PC-9 (cell line): ENCODE measurements at regions not wholly inside any gene's neighbourhood (a gene's known extent, or its start where the extent isn't known, plus 50 kb on each side); places are given as distances from the start of the nearest gene placed in this dataset.

Experiments used
- BruUV-seq: library from RNA; stranded (reverse); fragments of 400-500 nt; replicated peaks from 2 replicates; lab custom pipeline; 2021; lab: Mats Ljungman, UMichigan
- CTCF ChIA-PET: fragments of 300-600 bp; sonication (Branson Sonifier 250); formaldehyde crosslinking; loops from one replicate; lab custom pipeline; 2022; ENCODE audit warnings: antibody characterized with exemption; lab: Charles Lee
- POLR2A ChIA-PET: fragments of 300-600 bp; sonication (Branson Sonifier 250); formaldehyde crosslinking; loops from one replicate; lab custom pipeline; 2022; ENCODE audit warnings: antibody characterized with exemption; ENCODE audit not compliant: unreplicated experiment; lab: Charles Lee
- DNase-seq, 2 experiments: peaks; one replicate each; pipeline versions ENCODE4 v3.0.0 to v3.0.0-alpha.2; 2015 to 2022; ENCODE audit warnings: mixed read lengths in 1 of 2
- H2AFZ ChIP-seq: fragments of 200-600 bp; sonication (generic); 2 replicates; pipeline ENCODE4 v1.8.1; 2017; ENCODE audit warnings: antibody characterized with exemption
- H3F3A ChIP-seq: fragments of 200-600 bp; sonication (generic); 2 replicates; pipeline ENCODE4 v1.8.1; 2017; ENCODE audit warnings: antibody characterized with exemption, mild to moderate bottlenecking, low read depth; ENCODE audit not compliant: insufficient read depth
- H3K27ac ChIP-seq: fragments of 200-600 bp; sonication (generic); 2 replicates; pipeline ENCODE4 v1.6.1; 2016; ENCODE audit warnings: mixed run types
- H3K27me3 ChIP-seq: fragments of 200-600 bp; sonication (generic); 2 replicates; pipeline ENCODE4 v1.6.1; 2016; ENCODE audit warnings: low read depth, mixed run types; ENCODE audit not compliant: insufficient read depth
- H3K36me3 ChIP-seq: fragments of 200-600 bp; sonication (generic); 2 replicates; pipeline ENCODE4 v1.6.1; 2016; ENCODE audit warnings: low read depth, mixed run types
- H3K4me1 ChIP-seq: fragments of 200-600 bp; sonication (generic); replicated peaks from 2 replicates; pipeline ENCODE4 v1.6.1; 2016; ENCODE audit warnings: mixed run types; ENCODE audit not compliant: insufficient read depth
- H3K4me2 ChIP-seq: fragments of 200-600 bp; sonication (generic); 2 replicates; pipeline ENCODE4 v1.6.1; 2017; ENCODE audit warnings: mixed run types
- H3K4me3 ChIP-seq: fragments of 200-600 bp; sonication (generic); 2 replicates; pipeline ENCODE4 v1.6.1; 2016; ENCODE audit warnings: mixed run types
- H3K79me2 ChIP-seq: fragments of 200-600 bp; sonication (generic); 2 replicates; pipeline ENCODE4 v1.6.1; 2017; ENCODE audit warnings: low read depth, mixed run types
- H3K9me2 ChIP-seq: fragments of 200-600 bp; sonication (generic); 2 replicates; pipeline ENCODE4 v1.8.1; 2017; ENCODE audit warnings: mild to moderate bottlenecking; ENCODE audit not compliant: insufficient read depth
- H3K9me3 ChIP-seq: fragments of 200-600 bp; sonication (generic); 2 replicates; pipeline ENCODE4 v1.8.1; 2016; ENCODE audit warnings: low read depth; ENCODE audit not compliant: insufficient read depth
- H4K20me1 ChIP-seq: fragments of 200-600 bp; sonication (generic); 2 replicates; pipeline ENCODE4 v1.8.1; 2017; ENCODE audit not compliant: insufficient read depth
- CTCF ChIP-seq: fragments of 200-600 bp; sonication (generic); conservative IDR thresholded peaks from 2 replicates; pipeline ENCODE4 v1.6.1; 2017; ENCODE audit warnings: mixed run types, antibody characterized with exemption, mild to moderate bottlenecking, moderate library complexity
- EZH2 ChIP-seq: fragments of 200-600 bp; sonication (generic); IDR thresholded peaks from 2 replicates; pipeline ENCODE4 v1.8.0; 2017; ENCODE audit warnings: antibody characterized with exemption, low read depth
- intact Hi-C: fragments of 100-400 bp; cut with micrococcal nuclease; formaldehyde crosslinking; loops from one replicate; pipeline ENCODE4 v1.10.0; 2022; ENCODE audit not compliant: unreplicated experiment

- no TSS peak for BruUV-seq
- Histone ChIP-seq H4K20me1 (no peaks in the 10 kb centered on the region), H3K4me2 (no peak overlapping the region), H3K79me2 (no peaks in the 10 kb centered on the region), H3K27me3 (0 out of 2 replicates have a peak, but pooled peaks cover 11% of the 10 kb centered on the region), H3K27ac (no peak overlapping the region), H3F3A (no peaks in the 10 kb centered on the region), H2AFZ (no peak overlapping the region), H3K36me3 (no peaks in the 10 kb centered on the region), H3K9me2 (no peaks in the 10 kb centered on the region), H3K4me1 (no peaks in the 10 kb centered on the region), H3K4me3 (no peak overlapping the region), H3K9me3 (no peaks in the 10 kb centered on the region)
- CTCF ChIA-PET: no interaction called here
- POLR2A ChIA-PET: no interaction called here
- TF ChIP-seq EZH2 (no peak), CTCF (no peak)
- DNase-seq: no peak
- intact Hi-C loops: no loop called here
Observed at GRCh38 chr1:37156646-37157045, 122.3 kb upstream of the GRIK3 start.

DNA sequence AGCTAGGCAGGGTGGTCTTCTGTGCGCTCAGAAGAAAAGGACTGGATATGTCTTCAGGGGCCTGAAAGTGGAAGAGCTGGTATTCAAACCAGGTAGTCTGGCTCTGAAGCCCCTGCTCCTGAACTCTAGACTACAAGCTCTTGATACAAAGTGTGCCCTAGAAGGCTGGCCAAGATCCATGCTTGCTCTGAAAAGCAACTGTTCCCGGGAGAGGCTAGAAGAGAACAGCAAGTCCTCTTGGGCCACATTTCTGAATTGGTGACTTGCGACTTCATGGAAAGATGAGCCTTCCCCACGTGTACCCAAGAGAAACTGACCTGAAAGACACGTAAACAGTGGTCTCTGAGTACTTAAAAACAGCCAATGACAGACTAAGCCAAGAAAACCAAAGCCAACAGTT is 123.3 kb upstream of the GRIK3 start:
- Histone ChIP-seq H3K4me3 (no peak overlapping the region), H3K9me3 (no peaks in the 10 kb centered on the region), H3K27ac (no peak overlapping the region), H3K27me3 (0 out of 2 replicates have a peak, but pooled peaks cover 11% of the 10 kb centered on the region), H2AFZ (no peak overlapping the region), H3K4me2 (no peak overlapping the region), H3K79me2 (no peaks in the 10 kb centered on the region), H3K9me2 (no peaks in the 10 kb centered on the region), H3F3A (no peaks in the 10 kb centered on the region), H3K4me1 (no peaks in the 10 kb centered on the region), H3K36me3 (no peaks in the 10 kb centered on the region), H4K20me1 (no peaks in the 10 kb centered on the region; the same call in 1 of the 2 replicates)
- CTCF ChIA-PET: no interaction called here
- BruUV-seq: no TSS peak
- POLR2A ChIA-PET: no interaction called here
- intact Hi-C loops: no loop called here
- TF ChIP-seq EZH2 (no peak), CTCF (no peak)
- DNase-seq: no peak

- Histone ChIP-seq H3K27me3 (0 out of 2 replicates have a peak, but pooled peaks cover 11% of the 10 kb centered on the region), H3K4me2 (no peak overlapping the region), H3K79me2 (no peaks in the 10 kb centered on the region), H2AFZ (no peak overlapping the region), H3K4me3 (no peak overlapping the region), H3F3A (no peaks in the 10 kb centered on the region), H3K27ac (no peak overlapping the region), H3K4me1 (no peaks in the 10 kb centered on the region), H3K9me3 (no peaks in the 10 kb centered on the region), H3K9me2 (no peaks in the 10 kb centered on the region), H4K20me1 (no peaks in the 10 kb centered on the region; the same call in 1 of the 2 replicates), H3K36me3 (no peaks in the 10 kb centered on the region)
- ChIA-PET CTCF (interaction anchor here (0.6 kb wide), 1 partner anchor 17 kb away, joined by 3 read pairs; no protein-coding TSS in a partner anchor), POLR2A (no interaction called here)
- TF ChIP-seq EZH2: no peak
- TF ChIP-seq CTCF: no peak
- intact Hi-C loops: no loop called here
- no peak for DNase-seq
- BruUV-seq: no TSS peak
Observed at GRCh38 chr1:37158113-37158749, 123.9 kb upstream of the GRIK3 start.
